Immature natural killer cell (primary cell): ENCODE measurements at regions not wholly inside any gene's neighbourhood (a gene's known extent, or its start where the extent isn't known, plus 50 kb on each side); places are given as distances from the start of the nearest gene placed in this dataset.
"Not testable (repeated sequence)": the region's sequence is repeated elsewhere in the genome, so short reads cannot be mapped to it uniquely, and the experiment has no call there.

Source experiments
- DNase-seq, 3 donors: peaks; one replicate each; pipeline ENCODE4 v3.0.0; 2022; ENCODE audit warnings: mixed read lengths in 1 of 3
- H3K27ac Mint-ChIP-seq, 6 donors: one replicate each; pipeline ENCODE4 v1.8.0; 2020; ENCODE audit warnings: mixed read lengths in 6 of 6, mild to moderate bottlenecking in 5 of 6, inconsistent platforms in 4 of 6, moderate library complexity in 3 of 6
- H3K27me3 Mint-ChIP-seq, 3 donors: one replicate each; pipeline ENCODE4 v1.8.0; 2020 to 2021; ENCODE audit warnings: low read depth in 3 of 3, mild to moderate bottlenecking in 3 of 3, mixed read lengths in 3 of 3, moderate library complexity in 3 of 3, inconsistent platforms in 1 of 3
- H3K36me3 Mint-ChIP-seq, 3 donors: one replicate each; pipeline ENCODE4 v1.8.0; 2020; ENCODE audit warnings: mixed read lengths in 3 of 3, inconsistent platforms in 2 of 3, mild to moderate bottlenecking in 2 of 3
- H3K4me1 Mint-ChIP-seq, 2 donors: one replicate each; pipeline ENCODE4 v1.8.0; 2020; ENCODE audit warnings: inconsistent platforms in 2 of 2, mild to moderate bottlenecking in 2 of 2, mixed read lengths in 2 of 2, moderate library complexity in 1 of 2
- H3K4me3 Mint-ChIP-seq, 5 donors: one replicate each; pipeline ENCODE4 v1.8.0; 2020; ENCODE audit warnings: mild to moderate bottlenecking in 5 of 5, mixed read lengths in 5 of 5, inconsistent platforms in 3 of 5, moderate library complexity in 3 of 5
- H3K9me3 Mint-ChIP-seq, 6 donors: one replicate each; pipeline ENCODE4 v1.8.0; 2020; ENCODE audit warnings: mild to moderate bottlenecking in 6 of 6, mixed read lengths in 6 of 6, inconsistent platforms in 4 of 6, moderate library complexity in 3 of 6

DNA sequence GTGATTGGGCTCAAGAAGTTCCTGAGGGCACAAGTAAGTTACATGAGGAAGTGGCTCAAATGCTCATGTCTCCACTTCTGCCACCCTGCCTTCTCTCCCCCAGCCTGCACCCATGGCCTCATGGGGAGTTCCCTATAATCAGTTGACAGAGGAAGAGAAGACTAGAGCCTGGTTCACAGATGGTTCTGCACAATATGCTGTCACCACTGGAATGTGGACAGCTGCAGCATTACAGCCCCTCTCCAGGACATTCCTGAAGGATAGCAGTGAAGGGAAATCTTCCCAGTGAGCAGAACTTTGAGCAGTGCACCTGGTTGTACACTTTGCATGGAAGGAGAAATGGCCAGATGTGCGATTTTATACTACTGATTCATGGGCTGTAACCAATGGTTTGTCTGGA lies 352.3 kb downstream of the C12orf75 start:
- H3K36me3 Mint-ChIP-seq, DNase-seq, H3K4me3 Mint-ChIP-seq, H3K9me3 Mint-ChIP-seq, H3K4me1 Mint-ChIP-seq, H3K27ac Mint-ChIP-seq, H3K27me3 Mint-ChIP-seq: not testable (repeated sequence)

GRCh38 chr12:105683836-105684235 lies 353.3 kb downstream of the C12orf75 start:
- not testable (repeated sequence) for H3K9me3 Mint-ChIP-seq, DNase-seq, H3K27me3 Mint-ChIP-seq, H3K36me3 Mint-ChIP-seq, H3K4me3 Mint-ChIP-seq, H3K4me1 Mint-ChIP-seq, H3K27ac Mint-ChIP-seq

DNA sequence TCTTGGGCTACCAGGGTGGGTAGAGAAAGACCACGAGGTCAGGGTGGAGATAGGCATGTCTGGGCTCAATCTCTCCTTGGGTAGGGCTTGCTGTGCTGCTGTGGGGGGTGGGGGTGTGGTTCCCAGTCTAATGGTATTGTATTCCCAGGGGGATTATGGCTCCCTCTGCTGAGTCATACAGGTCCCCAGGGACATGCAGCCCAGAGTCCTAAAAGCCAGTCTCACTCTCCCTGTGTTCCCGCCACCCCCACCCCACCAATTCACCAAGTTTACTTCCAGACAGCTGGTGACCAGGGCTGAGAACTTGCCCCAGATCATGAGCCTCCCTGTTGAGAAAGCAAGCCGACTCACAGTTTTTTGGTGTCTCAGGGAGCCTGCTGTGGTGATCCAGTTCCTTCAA lies 367.6 kb downstream of the C12orf75 start:
- Mint-ChIP-seq H3K9me3 (peaks cover 0 to 7% (median 0%) of the 10 kb centered on the region in 6 donors), H3K27me3 (peaks cover 0 to 9% (median 1%) of the 10 kb centered on the region in 3 donors), H3K36me3 (no peaks in the 10 kb centered on the region), H3K4me1 (no peaks in the 10 kb centered on the region), H3K4me3 (no peak overlapping the region), H3K27ac (no peak overlapping the region)
- DNase-seq, result no peak

GRCh38 chr12:105699209-105699608 lies 368.7 kb downstream of the C12orf75 start:
- Mint-ChIP-seq H3K4me3 (no peak overlapping the region), H3K9me3 (peaks cover 0 to 7% (median 0%) of the 10 kb centered on the region in 6 donors), H3K4me1 (no peaks in the 10 kb centered on the region), H3K27ac (no peak overlapping the region), H3K27me3 (peaks cover 0 to 9% (median 1%) of the 10 kb centered on the region in 3 donors), H3K36me3 (no peaks in the 10 kb centered on the region)
- no peak for DNase-seq

GRCh38 chr12:105704787-105705186 lies 374.3 kb downstream of the C12orf75 start:
- Mint-ChIP-seq H3K4me3 (no peak overlapping the region), H3K4me1 (no peaks in the 10 kb centered on the region), H3K36me3 (no peaks in the 10 kb centered on the region), H3K9me3 (peaks cover 0 to 4% (median 0%) of the 10 kb centered on the region in 6 donors), H3K27ac (no peak overlapping the region), H3K27me3 (peaks cover 0 to 3% (median 2%) of the 10 kb centered on the region in 3 donors)
- DNase-seq, result no peak

DNA sequence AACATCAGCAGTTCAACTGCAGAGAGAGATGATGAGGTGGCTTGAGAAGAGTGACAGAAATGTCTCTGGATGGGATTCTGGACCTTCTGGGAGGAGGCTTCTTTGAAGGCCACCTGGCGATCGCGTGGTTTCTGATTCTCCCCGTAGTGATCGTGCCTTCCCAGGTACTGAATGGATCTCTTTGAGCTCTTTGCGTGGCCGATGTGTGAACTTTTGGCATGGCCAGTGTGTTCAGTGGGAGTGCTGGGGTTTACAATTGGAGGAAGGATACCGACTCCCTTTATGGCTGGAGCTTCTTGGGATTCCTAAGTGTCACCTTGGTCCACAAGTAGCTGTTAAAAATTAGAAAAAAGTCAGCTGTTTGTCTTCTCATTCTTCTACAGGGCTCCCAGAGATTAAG lies 374.7 kb downstream of the C12orf75 start:
- Mint-ChIP-seq H3K9me3 (peaks cover 0 to 4% (median 0%) of the 10 kb centered on the region in 6 donors), H3K27me3 (peaks cover 0 to 3% (median 2%) of the 10 kb centered on the region in 3 donors), H3K4me1 (no peaks in the 10 kb centered on the region), H3K4me3 (no peak overlapping the region), H3K36me3 (no peaks in the 10 kb centered on the region), H3K27ac (no peak overlapping the region)
- DNase-seq, result no peak

DNA sequence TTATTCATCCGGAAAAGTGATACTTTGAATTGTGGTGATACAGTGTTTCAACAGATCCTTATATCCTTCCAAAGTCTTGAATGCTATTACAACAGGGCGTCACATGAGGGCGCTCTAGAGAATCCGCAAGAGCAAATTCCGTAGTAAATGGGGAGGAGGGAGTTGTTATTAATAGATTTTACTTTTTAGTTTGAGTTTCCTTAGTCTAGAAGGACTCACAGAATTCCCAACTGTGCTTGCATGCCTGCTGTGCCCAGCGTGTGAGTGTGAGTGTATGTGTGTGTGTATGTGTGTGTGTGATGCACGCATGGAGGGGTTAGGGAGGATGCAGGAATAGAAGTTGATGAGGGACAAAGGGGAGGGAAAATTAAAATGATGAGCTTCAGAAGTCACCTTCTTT lies 375.3 kb downstream of the C12orf75 start:
- no peaks in the 10 kb centered on the region for H3K4me1 Mint-ChIP-seq
- peaks cover 0 to 4% (median 0%) of the 10 kb centered on the region in 6 donors for H3K9me3 Mint-ChIP-seq
- no peaks in the 10 kb centered on the region for H3K36me3 Mint-ChIP-seq
- no peak for DNase-seq
- H3K27me3 Mint-ChIP-seq, result peaks cover 0 to 3% (median 2%) of the 10 kb centered on the region in 3 donors
- H3K4me3 Mint-ChIP-seq, result no peak overlapping the region
- H3K27ac Mint-ChIP-seq, result no peak overlapping the region

DNA sequence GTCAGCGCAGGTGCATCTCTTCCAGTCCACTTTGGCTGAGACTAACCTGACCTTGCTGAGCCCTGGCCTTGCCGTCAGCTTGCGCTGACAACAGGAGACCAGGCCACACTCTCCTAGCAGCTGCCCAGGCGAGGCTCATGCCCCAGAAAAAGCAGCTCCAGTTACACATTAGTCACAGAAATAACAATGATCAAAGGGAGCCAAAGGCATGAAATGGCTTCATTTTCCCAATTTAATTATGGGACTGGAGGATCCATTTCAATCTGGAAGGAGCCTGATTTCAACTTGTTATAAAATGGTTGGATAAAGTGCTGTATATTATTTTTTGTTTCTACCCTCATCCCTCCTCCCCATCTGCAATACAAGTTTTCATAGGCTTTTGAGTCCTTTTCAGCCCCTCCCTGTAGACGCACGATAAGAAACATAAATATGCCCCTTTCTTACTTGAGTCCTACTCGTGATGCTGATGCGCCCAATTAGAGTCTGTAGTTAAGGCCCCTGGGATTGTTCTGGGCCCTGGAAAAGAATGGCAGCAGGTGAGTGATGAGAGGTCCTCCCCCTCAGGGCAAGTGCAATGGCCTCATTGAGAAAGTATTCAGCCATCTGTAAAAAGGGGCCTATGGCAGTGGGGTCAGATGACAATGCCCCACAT lies 376.0 kb downstream of the C12orf75 start:
- no peak for DNase-seq
- H3K9me3 Mint-ChIP-seq, result peaks cover 0 to 4% (median 0%) of the 10 kb centered on the region in 6 donors
- no peaks in the 10 kb centered on the region for H3K4me1 Mint-ChIP-seq
- H3K27ac Mint-ChIP-seq, result no peak overlapping the region
- no peak overlapping the region for H3K4me3 Mint-ChIP-seq
- peaks cover 0 to 3% (median 2%) of the 10 kb centered on the region in 3 donors for H3K27me3 Mint-ChIP-seq
- H3K36me3 Mint-ChIP-seq, result no peaks in the 10 kb centered on the region

DNA sequence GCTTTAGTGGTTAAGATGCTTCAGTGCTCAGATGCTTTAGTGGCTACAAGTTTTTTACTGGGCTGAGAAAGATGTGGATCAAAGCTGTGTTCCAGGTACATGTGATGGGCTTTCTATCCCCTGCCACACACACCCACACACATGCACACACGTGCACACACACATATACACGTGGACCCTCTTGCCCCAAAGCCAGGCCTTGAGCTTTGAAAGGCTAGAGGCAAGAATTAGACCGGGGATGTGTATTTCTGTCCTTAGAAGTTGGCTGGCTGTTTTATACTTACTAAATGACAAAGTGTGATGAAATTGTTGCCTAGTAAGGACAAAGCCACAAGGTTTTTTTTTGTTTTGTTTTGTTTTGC lies 376.5 kb downstream of the C12orf75 start:
- Mint-ChIP-seq H3K4me3 (no peak overlapping the region), H3K27ac (no peak overlapping the region), H3K27me3 (peaks cover 0 to 3% (median 2%) of the 10 kb centered on the region in 3 donors), H3K4me1 (no peaks in the 10 kb centered on the region), H3K36me3 (no peaks in the 10 kb centered on the region), H3K9me3 (no peaks in the 10 kb centered on the region)
- no peak for DNase-seq

DNA sequence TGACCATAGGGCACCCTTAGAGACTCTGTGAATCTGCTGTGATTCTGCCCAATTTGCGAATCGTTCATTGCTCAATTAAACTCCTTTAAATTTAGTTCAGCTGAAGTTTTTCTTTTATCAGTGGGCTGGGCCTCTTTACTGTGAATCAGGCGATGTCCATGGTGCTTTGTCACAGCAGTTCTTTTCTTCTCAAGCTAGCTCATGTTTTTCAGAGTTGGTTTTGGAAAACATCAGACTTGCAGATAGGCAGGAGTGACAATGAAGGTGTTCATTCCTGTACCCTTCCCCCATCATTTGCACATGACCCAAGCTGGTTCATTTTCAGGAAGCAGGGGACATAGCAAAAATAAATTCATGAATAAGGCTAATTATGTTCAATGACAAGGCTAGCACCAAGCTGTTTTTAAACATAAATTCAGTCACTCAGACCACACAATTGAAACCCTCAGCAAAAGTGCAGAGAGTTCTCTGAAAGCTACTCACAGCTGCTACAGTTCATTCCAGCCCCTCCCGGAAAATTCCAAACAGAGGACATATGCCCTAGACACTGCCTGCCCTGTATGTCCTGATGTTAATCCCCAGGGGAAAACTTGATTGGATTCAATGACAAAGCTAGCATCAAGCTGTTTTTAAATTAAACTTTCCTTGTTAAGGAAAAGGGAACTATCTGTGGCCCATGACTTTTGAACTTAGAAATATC lies 383.3 kb downstream of the C12orf75 start:
- no peaks in the 10 kb centered on the region for H3K4me1 Mint-ChIP-seq
- H3K27me3 Mint-ChIP-seq, result peaks cover 0 to 7% (median 4%) of the 10 kb centered on the region in 3 donors
- no peak overlapping the region for H3K27ac Mint-ChIP-seq
- no peak overlapping the region for H3K4me3 Mint-ChIP-seq
- H3K9me3 Mint-ChIP-seq, result peaks cover 0 to 5% (median under 1%) of the 10 kb centered on the region in 6 donors
- DNase-seq, result no peak
- H3K36me3 Mint-ChIP-seq, result no peaks in the 10 kb centered on the region

- Mint-ChIP-seq H3K4me1 (no peaks in the 10 kb centered on the region), H3K27me3 (peaks cover 0 to 7% (median 4%) of the 10 kb centered on the region in 3 donors), H3K9me3 (peaks cover 0 to 11% (median 2%) of the 10 kb centered on the region in 6 donors), H3K4me3 (no peak overlapping the region), H3K36me3 (no peaks in the 10 kb centered on the region), H3K27ac (no peak overlapping the region)
- DNase-seq, result no peak
Observed at GRCh38 chr12:105716621-105717020, 386.1 kb downstream of the C12orf75 start.

DNA sequence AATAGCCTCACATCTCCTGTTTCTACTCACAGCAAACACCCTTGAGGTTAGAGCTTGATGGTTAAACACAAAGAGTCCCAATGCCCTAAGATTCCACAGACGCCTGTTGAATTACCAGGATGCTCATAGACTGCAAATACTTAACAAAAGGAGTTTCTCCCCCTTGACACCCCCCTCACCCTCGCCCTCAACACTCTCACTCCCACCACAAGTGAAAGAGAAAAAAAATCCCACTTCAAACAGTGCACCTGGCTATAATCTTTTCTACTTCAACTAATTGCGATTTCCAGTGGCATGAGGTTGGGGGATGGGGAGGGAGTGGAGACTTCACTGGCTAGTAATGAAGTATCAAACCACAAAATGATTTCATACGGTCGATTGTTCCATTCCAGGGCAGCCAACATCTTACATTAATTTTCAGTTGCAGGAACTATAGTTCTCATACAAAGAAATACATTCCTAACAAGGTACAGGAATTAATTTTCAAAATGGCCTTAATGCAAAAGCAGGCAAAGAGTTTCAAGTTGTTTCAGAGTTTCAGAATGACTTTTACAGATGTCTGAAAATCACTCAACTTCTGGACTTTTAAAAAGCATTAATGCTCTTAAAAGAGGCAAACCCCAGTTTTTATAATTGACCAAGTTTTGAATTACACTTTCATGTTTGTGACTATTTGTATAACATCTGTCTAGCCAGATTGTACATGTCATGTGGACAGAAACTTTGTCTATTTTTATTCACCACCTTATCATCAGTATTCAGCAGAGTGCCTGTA lies 390.7 kb downstream of the C12orf75 start:
- H3K4me1 Mint-ChIP-seq, result no peaks in the 10 kb centered on the region
- peaks cover 0 to 10% (median 1%) of the 10 kb centered on the region in 3 donors for H3K27me3 Mint-ChIP-seq
- H3K36me3 Mint-ChIP-seq, result no peaks in the 10 kb centered on the region
- H3K27ac Mint-ChIP-seq, result no peak overlapping the region
- no peak overlapping the region for H3K4me3 Mint-ChIP-seq
- peaks cover 0 to 11% (median 2%) of the 10 kb centered on the region in 6 donors for H3K9me3 Mint-ChIP-seq
- no peak for DNase-seq

DNA sequence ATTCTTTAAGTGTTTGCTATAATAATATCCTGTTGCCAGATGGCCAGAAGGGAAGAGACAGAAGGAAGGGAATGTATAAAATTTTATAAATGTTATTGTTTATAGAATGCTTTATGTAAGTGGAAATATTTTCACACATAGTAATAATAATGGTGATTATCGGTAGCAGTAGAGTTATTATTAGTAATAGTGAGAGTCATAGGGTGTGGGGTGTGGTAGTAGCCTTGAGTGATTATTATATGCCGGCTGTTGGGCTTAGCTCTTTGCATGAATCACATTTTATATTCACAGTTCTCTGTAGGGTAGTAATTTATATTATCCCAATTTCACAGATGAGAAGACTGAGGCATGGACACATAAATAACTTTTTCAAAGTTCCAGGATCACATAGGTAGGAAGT lies 391.4 kb downstream of the C12orf75 start:
- H3K4me1 Mint-ChIP-seq, result no peaks in the 10 kb centered on the region
- H3K27ac Mint-ChIP-seq, result no peak overlapping the region
- no peak for DNase-seq
- no peak overlapping the region for H3K4me3 Mint-ChIP-seq
- H3K36me3 Mint-ChIP-seq, result no peaks in the 10 kb centered on the region
- peaks cover 0 to 10% (median 1%) of the 10 kb centered on the region in 3 donors for H3K27me3 Mint-ChIP-seq
- peaks cover 0 to 6% (median 1%) of the 10 kb centered on the region in 6 donors for H3K9me3 Mint-ChIP-seq

DNA sequence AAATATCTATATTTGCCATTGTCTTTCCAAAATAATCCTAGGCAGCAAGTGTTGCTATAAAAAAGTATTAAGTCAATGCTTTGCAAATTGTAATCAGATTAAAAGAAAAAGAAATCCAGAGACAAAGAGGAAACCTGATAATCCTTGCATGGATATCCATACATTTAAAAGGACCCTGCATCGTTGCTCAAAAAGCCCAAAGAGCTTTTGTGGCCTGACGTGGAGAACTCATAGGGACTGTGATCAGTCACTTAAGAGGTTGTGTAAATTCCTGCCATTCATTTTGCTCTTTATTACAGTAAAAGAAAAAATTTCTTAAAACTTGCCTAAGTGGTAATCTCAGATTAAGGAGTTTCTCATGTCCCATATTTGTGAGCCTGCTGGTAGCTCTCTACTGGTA lies 392.6 kb downstream of the C12orf75 start:
- peaks cover 0 to 6% (median under 1%) of the 10 kb centered on the region in 6 donors for H3K9me3 Mint-ChIP-seq
- no peaks in the 10 kb centered on the region for H3K36me3 Mint-ChIP-seq
- no peak overlapping the region for H3K4me3 Mint-ChIP-seq
- DNase-seq, result no peak
- peaks cover 0 to 10% (median 0%) of the 10 kb centered on the region in 3 donors for H3K27me3 Mint-ChIP-seq
- no peaks in the 10 kb centered on the region for H3K4me1 Mint-ChIP-seq
- H3K27ac Mint-ChIP-seq, result no peak overlapping the region
